Stimulated activated CD8-positive, alpha-beta memory T cell treated with anti-CD3 and anti-CD28 coated beads, Interleukin-7, amount 100 ng/mL, for 4 hours (primary cell): ENCODE measurements at regions not wholly inside any gene's neighbourhood (a gene's known extent, or its start where the extent isn't known, plus 50 kb on each side); places are given as distances from the start of the nearest gene placed in this dataset.

Experiments used
- DNase-seq, 2 donors: peaks; one replicate each; pipeline ENCODE4 v3.0.0-alpha.2; 2020; ENCODE audit warnings: low read depth in 2 of 2

- DNase-seq: no peak
Measured at GRCh38 chr6:154885214-154885613, 109.9 kb upstream of the TIAM2 start.

GRCh38 chr6:154886016-154886415 lies 109.1 kb upstream of the TIAM2 start:
- no peak for DNase-seq

GRCh38 chr6:154886471-154886870 lies 108.6 kb upstream of the TIAM2 start:
- no peak for DNase-seq

- no peak for DNase-seq
Measured at GRCh38 chr6:154887051-154887450, 108.1 kb upstream of the TIAM2 start.

GRCh38 chr6:154888421-154889295 lies 106.5 kb upstream of the TIAM2 start:
- DNase-seq: no peak

GRCh38 chr6:154890874-154891273 lies 104.2 kb upstream of the TIAM2 start:
- no peak for DNase-seq

GRCh38 chr6:154891901-154892300 lies 103.2 kb upstream of the TIAM2 start:
- DNase-seq: no peak

GRCh38 chr6:154893917-154894316 lies 101.2 kb upstream of the TIAM2 start:
- DNase-seq: no peak

- no peak for DNase-seq
Measured at GRCh38 chr6:154894902-154895301, 100.2 kb upstream of the TIAM2 start.

- DNase-seq: no peak
Measured at GRCh38 chr6:154895841-154896240, 99.3 kb upstream of the TIAM2 start.

- DNase-seq: no peak
Measured at GRCh38 chr6:154898821-154899220, 96.3 kb upstream of the TIAM2 start.

- no peak for DNase-seq
Measured at GRCh38 chr6:154899824-154900463, 95.2 kb upstream of the TIAM2 start.

- DNase-seq: no peak
Measured at GRCh38 chr6:154901876-154902552, 93.1 kb upstream of the TIAM2 start.

- DNase-seq: no peak
Measured at GRCh38 chr6:154907291-154907690, 87.8 kb upstream of the TIAM2 start.

- no peak for DNase-seq
Measured at GRCh38 chr6:154908723-154909122, 86.4 kb upstream of the TIAM2 start.

GRCh38 chr6:154909311-154909710 lies 85.8 kb upstream of the TIAM2 start:
- DNase-seq: no peak

- no peak for DNase-seq
Measured at GRCh38 chr6:154909821-154910220, 85.3 kb upstream of the TIAM2 start.

GRCh38 chr6:154914288-154914687 lies 80.8 kb upstream of the TIAM2 start:
- DNase-seq: no peak

GRCh38 chr6:154916857-154917256 lies 78.3 kb upstream of the TIAM2 start:
- DNase-seq: no peak

GRCh38 chr6:154917941-154918340 lies 77.2 kb upstream of the TIAM2 start:
- DNase-seq: no peak

- no peak for DNase-seq
Measured at GRCh38 chr6:154919806-154920205, 75.3 kb upstream of the TIAM2 start.

GRCh38 chr6:154920495-154921200 lies 74.5 kb upstream of the TIAM2 start:
- DNase-seq: no peak
